ENCODE measurements at regions not wholly inside any gene's neighbourhood (a gene's known extent, or its start where the extent isn't known, plus 50 kb on each side); places are given as distances from the start of the nearest gene placed in this dataset.

GRCh38 chr1:68281946-68282615, 49.8 kb upstream of the WLS start:
- FAIRE-seq (no peak), DNase-seq (ENCODE audit: insufficient read length, low spot score) (no peak)
- TF ChIP-seq CTCF (IDR thresholded peaks at IDR 0.05; ENCODE audit: insufficient read depth, missing control alignments): no peak
